HepG2 (cell line): ENCODE measurements at regions not wholly inside any gene's neighbourhood (a gene's known extent, or its start where the extent isn't known, plus 50 kb on each side); places are given as distances from the start of the nearest gene placed in this dataset.

Experiments used
- CREBL2 ChIP-seq: sonication (generic); formaldehyde crosslinking; IDR thresholded peaks from 2 replicates; pipeline ENCODE4 v1.8.1; 2023; ENCODE audit warnings: missing genetic modification reagents, mild to moderate bottlenecking, borderline replicate concordance
- E2F1 ChIP-seq: sonication (generic); formaldehyde crosslinking; IDR thresholded peaks from 2 replicates; pipeline ENCODE4 v1.5.0; 2020; ENCODE audit warnings: missing genetic modification reagents
- GATAD2A ChIP-seq: IDR thresholded peaks from 2 replicates; pipeline ENCODE4 v1.6.1; 2016
- HMG20B ChIP-seq: conservative IDR thresholded peaks from 2 replicates; pipeline ENCODE4 v1.6.1; 2016; ENCODE audit warnings: missing genetic modification reagents, missing compliant biosample characterization
- HNRNPLL ChIP-seq: fragments of 200-400 bp; formaldehyde crosslinking; IDR thresholded peaks from 2 replicates; pipeline ENCODE4 v1.6.1; 2017; ENCODE audit warnings: mild to moderate bottlenecking, low read depth, low read length; ENCODE audit not compliant: poor library complexity, severe bottlenecking
- HNRNPUL1 ChIP-seq: fragments of 200-400 bp; formaldehyde crosslinking; IDR thresholded peaks from 2 replicates; pipeline ENCODE4 v1.6.1; 2017; ENCODE audit warnings: low read depth, mild to moderate bottlenecking, low read length, moderate library complexity
- NCOR1 ChIP-seq: fragments of 200-600 bp; sonication (generic); IDR thresholded peaks from 2 replicates; pipeline ENCODE4 v1.7.0; 2017; ENCODE audit warnings: antibody characterized with exemption, low read length, borderline replicate concordance
- NR3C1 ChIP-seq: sonication (generic); formaldehyde crosslinking; IDR thresholded peaks from 2 replicates; pipeline ENCODE4 v1.4.0; 2020; ENCODE audit warnings: missing genetic modification reagents
- NRL ChIP-seq: sonication (generic); formaldehyde crosslinking; IDR thresholded peaks from 2 replicates; pipeline ENCODE4 v1.5.0; 2020; ENCODE audit warnings: missing genetic modification reagents, mild to moderate bottlenecking, moderate library complexity, borderline replicate concordance
- PAXIP1 ChIP-seq: sonication (generic); formaldehyde crosslinking; conservative IDR thresholded peaks from 2 replicates; pipeline ENCODE4 v1.4.0; 2020; ENCODE audit warnings: mild to moderate bottlenecking, missing genetic modification reagents, moderate library complexity
- PCBP2 ChIP-seq: fragments of 200-400 bp; formaldehyde crosslinking; optimal IDR thresholded peaks from 2 replicates; pipeline ENCODE3; 2018; ENCODE audit warnings: low read length, low read depth; ENCODE audit not compliant: poor library complexity, severe bottlenecking
- ZBTB21 ChIP-seq: sonication (generic); formaldehyde crosslinking; IDR thresholded peaks from 2 replicates; pipeline ENCODE4 v1.4.0; 2020; ENCODE audit warnings: missing genetic modification reagents
- ZFP36L2 ChIP-seq: sonication (generic); formaldehyde crosslinking; IDR thresholded peaks from 2 replicates; pipeline ENCODE4 v1.4.0; 2020; ENCODE audit warnings: missing genetic modification reagents
- ZNF17 ChIP-seq: sonication (generic); formaldehyde crosslinking; IDR thresholded peaks from 2 replicates; pipeline ENCODE4 v1.5.0; 2020; ENCODE audit warnings: mild to moderate bottlenecking, missing genetic modification reagents
- ZNF33A ChIP-seq: sonication (generic); formaldehyde crosslinking; IDR thresholded peaks from 2 replicates; pipeline ENCODE4 v1.5.1; 2020; ENCODE audit warnings: missing genetic modification reagents, mild to moderate bottlenecking, moderate library complexity, borderline replicate concordance
- ZNF616 ChIP-seq: sonication (generic); formaldehyde crosslinking; IDR thresholded peaks from 2 replicates; pipeline ENCODE4 v1.5.0; 2020; ENCODE audit warnings: low read depth, mild to moderate bottlenecking, missing genetic modification reagents
- ZNF7 ChIP-seq: IDR thresholded peaks from 2 replicates; pipeline ENCODE4 v1.6.1; 2016; ENCODE audit warnings: missing biosample characterization, missing genetic modification reagents
- TF ChIP-seq, protein P1 (sequence below): sonication (generic); formaldehyde crosslinking; IDR thresholded peaks from 2 replicates; pipeline ENCODE4 v1.5.1; 2020; ENCODE audit warnings: missing genetic modification reagents, mild to moderate bottlenecking, borderline replicate concordance
- TF ChIP-seq, protein P2 (sequence below): sonication (generic); formaldehyde crosslinking; conservative IDR thresholded peaks from 2 replicates; pipeline ENCODE4 v1.4.0; 2020; ENCODE audit warnings: missing genetic modification reagents
- TF ChIP-seq, protein P3 (sequence below): sonication (generic); formaldehyde crosslinking; conservative IDR thresholded peaks from 2 replicates; pipeline ENCODE4 v1.4.0; 2020; ENCODE audit warnings: missing genetic modification reagents

DNA sequence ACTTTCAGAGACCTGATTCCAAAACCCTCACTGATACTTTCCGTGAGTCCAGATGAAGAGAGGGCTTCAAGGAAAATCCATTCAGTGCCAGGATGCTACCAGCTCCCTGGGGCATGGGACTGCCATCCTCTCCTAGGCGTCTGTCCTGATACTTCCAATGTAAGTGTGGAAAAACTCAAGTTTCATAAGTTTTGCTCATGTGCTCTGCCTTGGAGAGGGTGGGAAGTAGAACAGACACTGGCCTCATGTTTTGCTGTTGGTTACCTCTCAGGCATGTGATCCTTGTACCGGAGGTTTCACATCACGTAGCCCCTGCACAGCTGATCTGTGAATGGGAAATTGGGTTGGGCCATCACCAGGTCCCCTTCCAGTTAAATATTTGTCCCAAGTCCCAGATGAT lies 517.1 kb downstream of the RPS24 start (continued):
- TF ChIP-seq, protein P1, sequence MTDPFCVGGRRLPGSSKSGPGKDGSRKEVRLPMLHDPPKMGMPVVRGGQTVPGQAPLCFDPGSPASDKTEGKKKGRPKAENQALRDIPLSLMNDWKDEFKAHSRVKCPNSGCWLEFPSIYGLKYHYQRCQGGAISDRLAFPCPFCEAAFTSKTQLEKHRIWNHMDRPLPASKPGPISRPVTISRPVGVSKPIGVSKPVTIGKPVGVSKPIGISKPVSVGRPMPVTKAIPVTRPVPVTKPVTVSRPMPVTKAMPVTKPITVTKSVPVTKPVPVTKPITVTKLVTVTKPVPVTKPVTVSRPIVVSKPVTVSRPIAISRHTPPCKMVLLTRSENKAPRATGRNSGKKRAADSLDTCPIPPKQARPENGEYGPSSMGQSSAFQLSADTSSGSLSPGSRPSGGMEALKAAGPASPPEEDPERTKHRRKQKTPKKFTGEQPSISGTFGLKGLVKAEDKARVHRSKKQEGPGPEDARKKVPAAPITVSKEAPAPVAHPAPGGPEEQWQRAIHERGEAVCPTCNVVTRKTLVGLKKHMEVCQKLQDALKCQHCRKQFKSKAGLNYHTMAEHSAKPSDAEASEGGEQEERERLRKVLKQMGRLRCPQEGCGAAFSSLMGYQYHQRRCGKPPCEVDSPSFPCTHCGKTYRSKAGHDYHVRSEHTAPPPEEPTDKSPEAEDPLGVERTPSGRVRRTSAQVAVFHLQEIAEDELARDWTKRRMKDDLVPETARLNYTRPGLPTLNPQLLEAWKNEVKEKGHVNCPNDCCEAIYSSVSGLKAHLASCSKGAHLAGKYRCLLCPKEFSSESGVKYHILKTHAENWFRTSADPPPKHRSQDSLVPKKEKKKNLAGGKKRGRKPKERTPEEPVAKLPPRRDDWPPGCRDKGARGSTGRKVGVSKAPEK (CRISPR knock-in tag), result no peak
- TF ChIP-seq PAXIP1 (CRISPR knock-in tag) (peak; percentile 85), ZNF7 (no peak), NCOR1 (no peak), NR3C1 (CRISPR knock-in tag) (no peak), CREBL2 (no peak), HMG20B (no peak), NRL (CRISPR knock-in tag) (no peak), ZBTB21 (CRISPR knock-in tag) (no peak), HNRNPUL1 (no peak), ZNF616 (CRISPR knock-in tag) (peak; percentile 89; the same call in 1 of the 2 replicates), HNRNPLL (no peak), PCBP2 (no peak), GATAD2A (peak; percentile 70; the same call in 1 of the 2 replicates), ZNF17 (CRISPR knock-in tag) (no peak), ZFP36L2 (CRISPR knock-in tag) (no peak), E2F1 (CRISPR knock-in tag) (peak; percentile 36; the same call in 1 of the 2 replicates), ZNF33A (CRISPR knock-in tag) (0 out of 2 replicates have a peak, but pooled peaks have one; percentile 44)
- TF ChIP-seq, protein P2, sequence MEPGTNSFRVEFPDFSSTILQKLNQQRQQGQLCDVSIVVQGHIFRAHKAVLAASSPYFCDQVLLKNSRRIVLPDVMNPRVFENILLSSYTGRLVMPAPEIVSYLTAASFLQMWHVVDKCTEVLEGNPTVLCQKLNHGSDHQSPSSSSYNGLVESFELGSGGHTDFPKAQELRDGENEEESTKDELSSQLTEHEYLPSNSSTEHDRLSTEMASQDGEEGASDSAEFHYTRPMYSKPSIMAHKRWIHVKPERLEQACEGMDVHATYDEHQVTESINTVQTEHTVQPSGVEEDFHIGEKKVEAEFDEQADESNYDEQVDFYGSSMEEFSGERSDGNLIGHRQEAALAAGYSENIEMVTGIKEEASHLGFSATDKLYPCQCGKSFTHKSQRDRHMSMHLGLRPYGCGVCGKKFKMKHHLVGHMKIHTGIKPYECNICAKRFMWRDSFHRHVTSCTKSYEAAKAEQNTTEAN (CRISPR knock-in tag), result peak; percentile 88
- TF ChIP-seq, protein P3, sequence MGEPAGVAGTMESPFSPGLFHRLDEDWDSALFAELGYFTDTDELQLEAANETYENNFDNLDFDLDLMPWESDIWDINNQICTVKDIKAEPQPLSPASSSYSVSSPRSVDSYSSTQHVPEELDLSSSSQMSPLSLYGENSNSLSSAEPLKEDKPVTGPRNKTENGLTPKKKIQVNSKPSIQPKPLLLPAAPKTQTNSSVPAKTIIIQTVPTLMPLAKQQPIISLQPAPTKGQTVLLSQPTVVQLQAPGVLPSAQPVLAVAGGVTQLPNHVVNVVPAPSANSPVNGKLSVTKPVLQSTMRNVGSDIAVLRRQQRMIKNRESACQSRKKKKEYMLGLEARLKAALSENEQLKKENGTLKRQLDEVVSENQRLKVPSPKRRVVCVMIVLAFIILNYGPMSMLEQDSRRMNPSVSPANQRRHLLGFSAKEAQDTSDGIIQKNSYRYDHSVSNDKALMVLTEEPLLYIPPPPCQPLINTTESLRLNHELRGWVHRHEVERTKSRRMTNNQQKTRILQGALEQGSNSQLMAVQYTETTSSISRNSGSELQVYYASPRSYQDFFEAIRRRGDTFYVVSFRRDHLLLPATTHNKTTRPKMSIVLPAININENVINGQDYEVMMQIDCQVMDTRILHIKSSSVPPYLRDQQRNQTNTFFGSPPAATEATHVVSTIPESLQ (CRISPR knock-in tag), result no peak
